CD4-positive, alpha-beta T cell treated with Interleukin-21 for 1 hour (primary cell): ENCODE measurements at regions not wholly inside any gene's neighbourhood (a gene's known extent, or its start where the extent isn't known, plus 50 kb on each side); places are given as distances from the start of the nearest gene placed in this dataset.

Experiments used
- DNase-seq: peaks from one replicate; pipeline ENCODE4 v3.0.0-alpha.2; 2020

GRCh38 chr20:59376109-59376841 is 75.9 kb downstream of the EDN3 start:
- no peak for DNase-seq

GRCh38 chr20:59376998-59377397 is 76.6 kb downstream of the EDN3 start:
- DNase-seq: no peak

GRCh38 chr20:59377842-59378241 is 77.4 kb downstream of the EDN3 start:
- no peak for DNase-seq

- no peak for DNase-seq
Measured at GRCh38 chr20:59378396-59378795, 78.0 kb downstream of the EDN3 start.

GRCh38 chr20:59378966-59379365 is 78.6 kb downstream of the EDN3 start:
- no peak for DNase-seq

GRCh38 chr20:59381689-59382088 is 81.3 kb downstream of the EDN3 start:
- DNase-seq: no peak

GRCh38 chr20:59382157-59382725 is 81.8 kb downstream of the EDN3 start:
- no peak for DNase-seq

- no peak for DNase-seq
Measured at GRCh38 chr20:59382907-59383306, 82.5 kb downstream of the EDN3 start.

GRCh38 chr20:59385038-59385437 is 84.6 kb downstream of the EDN3 start:
- DNase-seq: no peak

- DNase-seq: no peak
Measured at GRCh38 chr20:59385480-59385879, 85.1 kb downstream of the EDN3 start.

- no peak for DNase-seq
Measured at GRCh38 chr20:59386809-59387208, 86.4 kb downstream of the EDN3 start.

GRCh38 chr20:59387891-59388290 is 87.5 kb downstream of the EDN3 start:
- no peak for DNase-seq

GRCh38 chr20:59388402-59388801 is 88.0 kb downstream of the EDN3 start:
- DNase-seq: no peak

GRCh38 chr20:59390437-59390836 is 90.0 kb downstream of the EDN3 start:
- DNase-seq: no peak

GRCh38 chr20:59391975-59392374 is 91.6 kb downstream of the EDN3 start:
- DNase-seq: no peak

GRCh38 chr20:59392736-59393135 is 92.3 kb downstream of the EDN3 start:
- no peak for DNase-seq

GRCh38 chr20:59393142-59393541 is 92.7 kb downstream of the EDN3 start:
- DNase-seq: no peak

GRCh38 chr20:59395729-59396128 is 95.3 kb downstream of the EDN3 start:
- no peak for DNase-seq

- DNase-seq: no peak
Measured at GRCh38 chr20:59398537-59399205, 98.3 kb downstream of the EDN3 start.

GRCh38 chr20:59399426-59400099 is 99.2 kb downstream of the EDN3 start:
- DNase-seq: no peak

GRCh38 chr20:59400708-59401107 is 100.3 kb downstream of the EDN3 start:
- no peak for DNase-seq

- DNase-seq: no peak
Measured at GRCh38 chr20:59402681-59403080, 102.3 kb downstream of the EDN3 start.

GRCh38 chr20:59403261-59403961 is 103.0 kb downstream of the EDN3 start:
- DNase-seq: peak; percentile 59
